ENCODE measurements at regions not wholly inside any gene's neighbourhood (a gene's known extent, or its start where the extent isn't known, plus 50 kb on each side); places are given as distances from the start of the nearest gene placed in this dataset.

- no peak for TF ChIP-seq CTCF (IDR thresholded peaks at IDR 0.05)
- TF ChIP-seq POLR2A (IDR thresholded peaks at IDR 0.05) = no peak
- TF ChIP-seq POLR2AphosphoS5 (IDR thresholded peaks at IDR 0.05) = no peak
Measured at GRCh38 chr4:163048447-163048846, 118.2 kb downstream of the NAF1 start.
